ENCODE measurements at regions not wholly inside any gene's neighbourhood (a gene's known extent, or its start where the extent isn't known, plus 50 kb on each side); places are given as distances from the start of the nearest gene placed in this dataset.

- no peaks in the 10 kb centered on the region for H3K9me3 ChIP-seq (ENCODE audit: control insufficient read depth in 1 of 2, insufficient read depth in 1 of 2, low read length in 2 of 2)
- DNase-seq (no peak), ATAC-seq (ENCODE audit: poor library complexity) (no peak)
- Mint-ChIP-seq H3K27ac (no peak overlapping the region), H3K36me3 (ENCODE audit: low read depth) (no peaks in the 10 kb centered on the region), H3K4me3 (no peak overlapping the region), H3K4me1 (ENCODE audit: low read depth) (no peaks in the 10 kb centered on the region), H3K27me3 (no peaks in the 10 kb centered on the region), H3K9me3 (peaks cover 1% of the 10 kb centered on the region)
- H3K27me3 ChIP-seq (ENCODE audit: control insufficient read depth in 1 of 2, insufficient read depth in 2 of 2, low read length in 2 of 2), result no peaks in the 10 kb centered on the region
- ChIA-PET POLR2A (no interaction called here), CTCF (no interaction called here)
- H3K36me3 ChIP-seq (ENCODE audit: insufficient read depth, low read length), result no peaks in the 10 kb centered on the region
- H3K4me1 ChIP-seq (ENCODE audit: insufficient read depth, low read length), result no peaks in the 10 kb centered on the region
- no peak overlapping the region for H3K27ac ChIP-seq (ENCODE audit: low read depth in 1 of 2, low read length in 2 of 2)
- H3K4me3 ChIP-seq (ENCODE audit: low read length), result no peak overlapping the region
- intact Hi-C loops (cut with DNase I, micrococcal nuclease), result no loop called here
- no peak for TF ChIP-seq CTCF (IDR thresholded peaks at IDR 0.05)
Observed at GRCh38 chr9:71609448-71609830, 158.9 kb downstream of the CEMIP2 start.

GRCh38 chr9:71608825-71609447 is 159.4 kb downstream of the CEMIP2 start:
- DNase-seq, result no peak
- ChIA-PET POLR2A (no interaction called here), CTCF (no interaction called here)
- Mint-ChIP-seq H3K27ac (no peak overlapping the region), H3K4me3 (no peak overlapping the region), H3K4me1 (ENCODE audit: low read depth) (no peaks in the 10 kb centered on the region), H3K36me3 (ENCODE audit: low read depth) (no peaks in the 10 kb centered on the region), H3K27me3 (no peaks in the 10 kb centered on the region), H3K9me3 (peaks cover 1% of the 10 kb centered on the region)
- intact Hi-C loops (cut with DNase I, micrococcal nuclease), result no loop called here
- H3K4me3 ChIP-seq (ENCODE audit: low read length), result no peak overlapping the region
- H3K4me1 ChIP-seq (ENCODE audit: insufficient read depth, low read length), result no peaks in the 10 kb centered on the region
- no peaks in the 10 kb centered on the region for H3K36me3 ChIP-seq (ENCODE audit: insufficient read depth, low read length)
- ATAC-seq (ENCODE audit: poor library complexity), result no peak
- H3K27ac ChIP-seq (ENCODE audit: low read depth in 1 of 2, low read length in 2 of 2), result no peak overlapping the region
- no peak for TF ChIP-seq CTCF (IDR thresholded peaks at IDR 0.05)
- no peaks in the 10 kb centered on the region for H3K9me3 ChIP-seq (ENCODE audit: control insufficient read depth in 1 of 2, insufficient read depth in 1 of 2, low read length in 2 of 2)
- H3K27me3 ChIP-seq (ENCODE audit: control insufficient read depth in 1 of 2, insufficient read depth in 2 of 2, low read length in 2 of 2), result no peaks in the 10 kb centered on the region

GRCh38 chr9:71608021-71608420 is 160.3 kb downstream of the CEMIP2 start:
- CTCF ChIA-PET, result no interaction called here
- Mint-ChIP-seq H3K4me3 (no peak overlapping the region), H3K36me3 (ENCODE audit: low read depth) (no peaks in the 10 kb centered on the region), H3K9me3 (peaks cover 1% of the 10 kb centered on the region), H3K27ac (no peak overlapping the region), H3K27me3 (no peaks in the 10 kb centered on the region), H3K4me1 (ENCODE audit: low read depth) (no peaks in the 10 kb centered on the region)
- Histone ChIP-seq H3K27me3 (ENCODE audit: control insufficient read depth in 1 of 2, insufficient read depth in 2 of 2, low read length in 2 of 2) (no peaks in the 10 kb centered on the region), H3K4me3 (ENCODE audit: low read length) (no peak overlapping the region), H3K4me1 (ENCODE audit: insufficient read depth, low read length) (no peaks in the 10 kb centered on the region), H3K9me3 (ENCODE audit: control insufficient read depth in 1 of 2, insufficient read depth in 1 of 2, low read length in 2 of 2) (no peaks in the 10 kb centered on the region), H3K36me3 (ENCODE audit: insufficient read depth, low read length) (no peaks in the 10 kb centered on the region), H3K27ac (ENCODE audit: low read depth in 1 of 2, low read length in 2 of 2) (no peak overlapping the region)
- intact Hi-C loops (cut with DNase I, micrococcal nuclease), result no loop called here
- DNase-seq (no peak), ATAC-seq (ENCODE audit: poor library complexity) (no peak)
- POLR2A ChIA-PET, result no interaction called here
- TF ChIP-seq CTCF (IDR thresholded peaks at IDR 0.05), result no peak

All from CD4-positive, alpha-beta T cell (primary cell).